WERI-Rb-1 (cell line): ENCODE measurements at regions not wholly inside any gene's neighbourhood (a gene's known extent, or its start where the extent isn't known, plus 50 kb on each side); places are given as distances from the start of the nearest gene placed in this dataset.

Experiments used
- DNase-seq: peaks from one replicate; pipeline ENCODE4 v3.0.0-alpha.2; 2020
- H3K27ac ChIP-seq: fragments of 250-450 bp; sonication (Bioruptor Pico); 2 replicates; pipeline ENCODE4 v1.5.1; 2020; ENCODE audit warnings: mild to moderate bottlenecking, moderate library complexity
- H3K27me3 ChIP-seq: fragments of 250-450 bp; sonication (Bioruptor Pico); 2 replicates; pipeline ENCODE4 v1.5.1; 2021; ENCODE audit warnings: mild to moderate bottlenecking, low read depth, moderate library complexity; ENCODE audit not compliant: insufficient read depth, severe bottlenecking
- H3K36me3 ChIP-seq: fragments of 250-450 bp; sonication (Bioruptor Pico); 2 replicates; pipeline ENCODE4 v1.5.1; 2020; ENCODE audit warnings: mild to moderate bottlenecking, moderate library complexity
- H3K4me3 ChIP-seq: 2 replicates; pipeline ENCODE4 v1.5.1; 2011; ENCODE audit warnings: low read depth, mild to moderate bottlenecking, control low read depth, low read length
- H3K9me3 ChIP-seq: fragments of 250-450 bp; sonication (Bioruptor Pico); 2 replicates; pipeline ENCODE4 v1.5.1; 2021; ENCODE audit warnings: mild to moderate bottlenecking, moderate library complexity; ENCODE audit not compliant: severe bottlenecking
- TF ChIP-seq, protein P1 (sequence below): IDR thresholded peaks from 2 replicates; pipeline ENCODE4 v1.5.1; 2011; ENCODE audit warnings: low read depth, mild to moderate bottlenecking, control low read depth, inconsistent platforms, low read length

DNA sequence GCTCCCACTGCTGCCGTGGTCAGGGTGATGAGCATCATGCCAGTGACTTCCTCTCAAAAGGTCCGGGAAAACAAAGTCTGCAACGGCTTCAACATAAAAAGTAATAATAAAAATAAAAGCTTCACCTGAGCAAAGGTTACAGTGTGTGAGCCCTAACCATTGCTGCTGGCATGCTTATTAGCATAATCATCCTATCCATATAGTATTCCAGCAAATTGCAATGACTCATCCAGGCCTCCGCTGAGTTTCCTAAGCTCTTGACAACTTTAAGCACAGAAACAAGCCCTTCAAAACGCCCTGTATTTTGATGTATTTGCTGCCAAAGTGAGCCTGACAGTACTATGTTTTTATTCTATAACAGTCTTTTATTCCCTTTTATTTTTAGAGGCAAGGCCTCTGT lies 100.5 kb downstream of the AASDH start:
- no peaks in the 10 kb centered on the region for H3K9me3 ChIP-seq
- H3K36me3 ChIP-seq, result peaks cover 24% of the 10 kb centered on the region
- DNase-seq, result no peak
- no peak overlapping the region for H3K27ac ChIP-seq
- H3K4me3 ChIP-seq, result no peak overlapping the region
- TF ChIP-seq, protein P1, sequence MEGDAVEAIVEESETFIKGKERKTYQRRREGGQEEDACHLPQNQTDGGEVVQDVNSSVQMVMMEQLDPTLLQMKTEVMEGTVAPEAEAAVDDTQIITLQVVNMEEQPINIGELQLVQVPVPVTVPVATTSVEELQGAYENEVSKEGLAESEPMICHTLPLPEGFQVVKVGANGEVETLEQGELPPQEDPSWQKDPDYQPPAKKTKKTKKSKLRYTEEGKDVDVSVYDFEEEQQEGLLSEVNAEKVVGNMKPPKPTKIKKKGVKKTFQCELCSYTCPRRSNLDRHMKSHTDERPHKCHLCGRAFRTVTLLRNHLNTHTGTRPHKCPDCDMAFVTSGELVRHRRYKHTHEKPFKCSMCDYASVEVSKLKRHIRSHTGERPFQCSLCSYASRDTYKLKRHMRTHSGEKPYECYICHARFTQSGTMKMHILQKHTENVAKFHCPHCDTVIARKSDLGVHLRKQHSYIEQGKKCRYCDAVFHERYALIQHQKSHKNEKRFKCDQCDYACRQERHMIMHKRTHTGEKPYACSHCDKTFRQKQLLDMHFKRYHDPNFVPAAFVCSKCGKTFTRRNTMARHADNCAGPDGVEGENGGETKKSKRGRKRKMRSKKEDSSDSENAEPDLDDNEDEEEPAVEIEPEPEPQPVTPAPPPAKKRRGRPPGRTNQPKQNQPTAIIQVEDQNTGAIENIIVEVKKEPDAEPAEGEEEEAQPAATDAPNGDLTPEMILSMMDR, result no peak
- no peaks in the 10 kb centered on the region for H3K27me3 ChIP-seq

DNA sequence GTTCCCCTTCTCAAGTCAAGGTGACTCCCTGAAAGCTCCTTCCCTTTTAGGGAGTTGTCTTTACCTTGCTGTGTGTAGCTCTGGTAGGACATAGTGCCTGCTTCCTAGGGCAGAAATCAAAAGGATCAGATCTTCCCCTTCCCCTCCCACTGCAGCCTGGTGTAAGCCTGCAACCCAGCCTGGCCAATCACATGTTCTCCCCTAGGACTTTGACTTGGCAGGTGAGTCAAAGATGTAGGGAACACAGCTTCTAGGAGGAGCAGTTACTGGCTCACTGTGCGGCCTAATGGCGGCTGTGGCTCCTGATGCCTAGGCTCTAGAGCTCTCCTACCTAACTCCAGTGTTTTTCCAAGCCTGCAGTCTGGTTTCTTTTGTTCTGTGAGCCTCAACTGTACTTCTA lies 103.9 kb downstream of the AASDH start:
- H3K9me3 ChIP-seq, result no peaks in the 10 kb centered on the region
- no peak for DNase-seq
- H3K4me3 ChIP-seq, result no peak overlapping the region
- peaks cover 28% of the 10 kb centered on the region for H3K36me3 ChIP-seq
- TF ChIP-seq, protein P1, result no peak
- H3K27me3 ChIP-seq, result no peaks in the 10 kb centered on the region
- H3K27ac ChIP-seq, result no peak overlapping the region

DNA sequence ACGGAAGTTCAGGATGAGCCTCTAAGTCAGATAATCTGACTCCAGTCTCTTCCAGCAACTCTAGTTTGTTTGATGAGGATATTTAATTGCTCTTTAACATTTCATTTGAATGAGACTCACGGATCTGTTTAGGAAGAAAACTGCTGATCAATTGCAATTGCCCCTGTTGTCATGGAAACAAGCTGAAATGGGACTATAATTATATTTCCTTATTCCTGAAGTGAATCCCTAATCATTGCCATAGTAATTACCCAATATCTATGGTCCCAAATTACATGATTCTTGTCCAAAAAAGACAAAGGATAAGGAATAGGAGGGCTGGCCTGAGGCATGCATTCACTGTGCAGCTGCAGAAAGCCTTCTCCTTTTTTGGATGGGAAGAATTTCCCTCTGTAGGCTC lies 105.3 kb downstream of the AASDH start:
- no peaks in the 10 kb centered on the region for H3K27me3 ChIP-seq
- H3K36me3 ChIP-seq, result peaks cover 28% of the 10 kb centered on the region
- no peak for DNase-seq

DNA sequence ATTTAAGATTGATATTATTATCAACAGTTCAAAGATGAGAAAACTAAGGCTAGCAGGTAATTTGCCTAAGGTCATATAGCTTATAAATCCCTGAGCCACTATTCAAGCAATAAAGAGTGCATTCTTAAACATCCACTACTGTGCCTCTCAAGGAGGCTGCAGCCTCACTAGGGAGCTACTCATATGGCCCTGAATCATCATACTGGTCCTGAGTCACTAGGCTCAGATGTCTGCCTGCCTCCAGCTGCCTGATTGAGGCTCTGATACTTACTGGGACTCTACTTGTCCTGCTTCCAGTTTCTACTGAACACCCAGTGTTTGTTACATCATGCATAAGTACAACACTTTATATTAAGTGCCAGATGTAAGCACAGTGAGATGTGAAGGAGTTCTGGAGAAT lies 110.7 kb downstream of the AASDH start:
- DNase-seq, result no peak
- no peaks in the 10 kb centered on the region for H3K27me3 ChIP-seq
- TF ChIP-seq, protein P1, result no peak
- peaks cover 29% of the 10 kb centered on the region for H3K36me3 ChIP-seq
- no peaks in the 10 kb centered on the region for H3K9me3 ChIP-seq
- H3K27ac ChIP-seq, result no peak overlapping the region
- H3K4me3 ChIP-seq, result no peak overlapping the region

More for the DNA sequence above, 105.3 kb downstream of the AASDH start:
- TF ChIP-seq, protein P1, result no peak
- Histone ChIP-seq H3K9me3 (no peaks in the 10 kb centered on the region), H3K27ac (no peak overlapping the region), H3K4me3 (no peak overlapping the region)

DNA sequence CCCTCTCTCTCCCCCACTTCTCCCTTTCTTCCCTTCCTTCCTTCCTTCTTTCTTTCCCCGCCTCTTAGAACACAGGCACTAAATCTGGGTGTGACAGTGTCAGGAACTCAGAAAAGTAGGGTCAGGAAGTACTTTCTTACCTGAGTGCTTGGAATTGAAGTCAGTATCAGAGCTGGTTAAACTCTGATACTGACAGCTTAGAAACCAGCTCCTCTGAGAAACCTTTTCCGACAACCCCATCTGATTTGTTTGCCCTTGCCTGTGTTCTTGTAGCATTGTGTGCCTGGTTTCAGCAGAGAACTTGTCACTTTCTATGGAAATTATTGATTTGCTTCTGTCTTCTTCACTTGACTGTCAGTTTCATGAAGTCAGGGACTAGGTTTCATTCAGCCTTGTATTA lies 113.9 kb downstream of the AASDH start:
- Histone ChIP-seq H3K4me3 (no peak overlapping the region), H3K9me3 (no peaks in the 10 kb centered on the region), H3K27me3 (no peaks in the 10 kb centered on the region), H3K36me3 (peaks cover 22% of the 10 kb centered on the region), H3K27ac (no peak overlapping the region)
- TF ChIP-seq, protein P1, result no peak
- DNase-seq, result no peak

DNA sequence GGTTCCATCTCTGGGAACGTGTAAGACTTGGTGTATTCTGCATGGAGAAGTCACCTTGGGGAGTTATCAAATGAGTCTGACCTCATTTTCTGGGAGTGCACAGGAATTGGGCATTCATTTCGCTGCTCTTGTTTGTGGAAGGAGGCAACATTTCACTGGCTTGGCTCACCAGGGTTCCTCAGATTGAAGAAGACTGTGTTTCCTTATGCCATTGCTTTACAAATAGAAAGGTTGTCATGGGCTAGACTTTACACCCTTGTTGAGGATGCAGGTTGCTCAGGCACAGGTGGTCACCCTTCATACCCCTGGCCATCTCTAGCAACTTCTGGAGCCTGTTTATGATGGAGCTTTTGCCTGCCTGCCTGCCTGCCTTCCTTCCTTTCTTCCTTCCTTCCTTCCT lies 114.4 kb downstream of the AASDH start:
- H3K27ac ChIP-seq, result no peak overlapping the region
- DNase-seq, result no peak
- H3K27me3 ChIP-seq, result no peaks in the 10 kb centered on the region
- H3K9me3 ChIP-seq, result no peaks in the 10 kb centered on the region
- no peak overlapping the region for H3K4me3 ChIP-seq
- peaks cover 22% of the 10 kb centered on the region for H3K36me3 ChIP-seq
- TF ChIP-seq, protein P1, result no peak
